Sigmoid colon (tissue), 6 donors: ENCODE measurements at regions not wholly inside any gene's neighbourhood (a gene's known extent, or its start where the extent isn't known, plus 50 kb on each side); places are given as distances from the start of the nearest gene placed in this dataset.

Experiments
- DNase-seq: peaks from one replicate; pipeline ENCODE4 v3.0.0-alpha.2; 2019
- H3K27ac ChIP-seq, 4 donors: fragments of 200-600 bp; sonication (generic); one replicate each; pipeline ENCODE4 v1.5.1; 2016 to 2019; ENCODE audit warnings: mild to moderate bottlenecking in 1 of 4
- H3K27me3 ChIP-seq, 3 donors: fragments of 200-600 bp; sonication (generic); one replicate each; pipeline ENCODE4 v1.5.1; 2019; ENCODE audit warnings: mild to moderate bottlenecking in 1 of 3
- H3K36me3 ChIP-seq, 4 donors: fragments of 200-600 bp; sonication (generic); one replicate each; pipeline ENCODE4 v1.5.1; 2016 to 2019
- H3K4me1 ChIP-seq, 4 donors: fragments of 200-600 bp; sonication (generic); one replicate each; pipeline ENCODE4 v1.5.1; 2017 to 2019
- H3K4me3 ChIP-seq, 4 donors: fragments of 200-600 bp; sonication (generic); one replicate each; pipeline ENCODE4 v1.5.1; 2017 to 2019; ENCODE audit warnings: mild to moderate bottlenecking in 2 of 4, moderate library complexity in 1 of 4
- H3K9me3 ChIP-seq, 4 donors: fragments of 200-600 bp in 3 of 4; sonication (generic) in 3 of 4; one replicate each; pipeline versions ENCODE4 v1.5.1 to v1.6.1; 2013 to 2019
- CTCF ChIP-seq, 4 experiments: fragments of 450-650 bp in 3 of 4; fragments of 200-600 bp in 1 of 4; IDR thresholded peaks; one replicate each; pipeline ENCODE4 v1.5.1; 2016 to 2019; ENCODE audit warnings: antibody characterized with exemption in 4 of 4, mild to moderate bottlenecking in 3 of 4, moderate library complexity in 2 of 4
- EP300 ChIP-seq, 4 donors: sonication (generic); formaldehyde crosslinking; IDR thresholded peaks; one replicate each; pipeline ENCODE4 v1.6.1; 2017; ENCODE audit warnings: antibody characterized with exemption in 4 of 4
- POLR2A ChIP-seq, 2 donors: fragments of 450-650 bp; IDR thresholded peaks; one replicate each; pipeline ENCODE4 v1.6.1; 2016; ENCODE audit warnings: antibody characterized with exemption in 2 of 2, mild to moderate bottlenecking in 2 of 2, moderate library complexity in 2 of 2
- POLR2AphosphoS5 ChIP-seq, 4 donors: sonication (generic); formaldehyde crosslinking; IDR thresholded peaks; one replicate each; pipeline ENCODE4 v1.6.1; 2017; ENCODE audit warnings: antibody characterized with exemption in 4 of 4
- WGBS, 2 donors: extraction: QIAGEN DNeasy Blood & Tissue Kit; methylation state at CpG; one replicate each; pipeline ENCODE4 v1.1.7; 2013; 5-methylcytosine and 5-hydroxymethylcytosine counted together
- intact Hi-C: fragments of 100-400 bp; cut with DNase I; formaldehyde crosslinking; loops from one replicate; pipeline ENCODE4 v1.15.1; 2023
- donor health status: healthy with polysubstance abuse.
- donor health status: healthy.

GRCh38 chr3:27585429-27585828 lies 101.2 kb upstream of the SLC4A7 start:
- intact Hi-C loops: no loop called here
- WGBS, 2 donors: 56 to 67% methylated on average over 3 of the region's 3 CpGs
- no peaks in the 10 kb centered on the region for H3K27me3 ChIP-seq

GRCh38 chr3:27584874-27585273 lies 100.7 kb upstream of the SLC4A7 start:
- 13 to 50% methylated on average over 2 of the region's 2 CpGs for WGBS, 2 donors
- Histone ChIP-seq H3K27me3 (no peaks in the 10 kb centered on the region), H3K27ac (no peak overlapping the region), H3K9me3 (no peaks in the 10 kb centered on the region), H3K4me3 (no peak overlapping the region), H3K4me1 (peaks cover 0 to 4% (median 3%) of the 10 kb centered on the region in 4 donors), H3K36me3 (no peaks in the 10 kb centered on the region)
- no peak for TF ChIP-seq POLR2A (IDR thresholded peaks at IDR 0.05)
- intact Hi-C loops: no loop called here
- DNase-seq: no peak

More at GRCh38 chr3:27585429-27585828, 101.2 kb upstream of the SLC4A7 start:
- Histone ChIP-seq H3K4me3 (no peak overlapping the region), H3K9me3 (no peaks in the 10 kb centered on the region), H3K4me1 (peaks cover 0 to 9% (median 8%) of the 10 kb centered on the region in 4 donors), H3K27ac (no peak overlapping the region), H3K36me3 (no peaks in the 10 kb centered on the region)
- TF ChIP-seq POLR2A (IDR thresholded peaks at IDR 0.05): no peak
- no peak for TF ChIP-seq CTCF (IDR thresholded peaks at IDR 0.05)
- TF ChIP-seq POLR2AphosphoS5 (IDR thresholded peaks at IDR 0.05): no peak
- no peak for TF ChIP-seq EP300 (IDR thresholded peaks at IDR 0.05)
- DNase-seq: no peak

DNA sequence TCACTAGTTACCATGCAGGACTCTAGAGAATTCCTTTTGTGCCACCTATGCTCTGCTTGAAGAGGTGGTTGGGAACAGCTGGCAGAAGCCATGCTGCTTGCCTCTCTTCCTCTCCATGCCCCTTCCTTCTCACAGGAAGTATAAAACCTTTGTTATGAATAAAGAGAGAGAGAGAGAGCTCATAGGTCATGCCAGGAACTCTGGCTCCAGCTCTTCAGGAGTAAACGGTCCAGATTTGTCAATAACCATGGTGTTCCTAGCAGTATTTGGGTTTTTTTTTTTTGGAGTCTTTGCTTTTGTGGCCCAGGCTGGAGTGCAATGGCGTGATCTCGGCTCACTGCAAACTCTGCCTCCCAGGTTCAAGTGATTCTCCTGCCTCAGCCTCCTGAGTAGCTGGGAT lies 97.7 kb upstream of the SLC4A7 start:
- TF ChIP-seq POLR2A (IDR thresholded peaks at IDR 0.05) (no peak), EP300 (IDR thresholded peaks at IDR 0.05) (no peak), CTCF (IDR thresholded peaks at IDR 0.05) (no peak), POLR2AphosphoS5 (IDR thresholded peaks at IDR 0.05) (no peak)
- Histone ChIP-seq H3K27me3 (no peaks in the 10 kb centered on the region), H3K9me3 (no peaks in the 10 kb centered on the region), H3K4me3 (no peak overlapping the region), H3K36me3 (no peaks in the 10 kb centered on the region), H3K27ac (no peak overlapping the region), H3K4me1 (peaks cover 0 to 9% (median 0%) of the 10 kb centered on the region in 4 donors)
- DNase-seq: no peak
- 71 to 85% methylated on average over 3 of the region's 3 CpGs for WGBS, 2 donors
- intact Hi-C loops: no loop called here

DNA sequence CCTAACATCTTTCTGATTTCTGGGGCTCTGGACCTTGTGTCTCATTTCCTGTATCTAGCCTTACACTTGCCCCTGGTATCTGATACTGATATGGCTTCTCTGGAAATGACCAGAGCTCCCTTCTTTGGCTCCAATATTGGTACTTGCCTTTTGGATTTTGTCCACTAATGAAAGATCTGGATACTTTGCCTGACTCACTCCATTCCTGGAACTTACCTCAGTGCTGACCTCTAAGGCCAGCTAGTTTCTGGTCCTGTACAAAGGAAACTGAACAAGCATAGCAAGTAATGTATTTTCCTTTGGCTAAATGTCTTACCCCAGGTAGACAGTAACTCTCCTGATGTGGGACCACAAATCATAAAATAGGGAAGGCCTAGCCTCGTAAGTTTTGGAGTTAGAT lies 93.8 kb upstream of the SLC4A7 start:
- no peak for TF ChIP-seq EP300 (IDR thresholded peaks at IDR 0.05)
- no peak for TF ChIP-seq CTCF (IDR thresholded peaks at IDR 0.05)
- TF ChIP-seq POLR2AphosphoS5 (IDR thresholded peaks at IDR 0.05): no peak
- no peak for TF ChIP-seq POLR2A (IDR thresholded peaks at IDR 0.05)
- intact Hi-C loops: no loop called here
- H3K27me3 ChIP-seq: no peaks in the 10 kb centered on the region
- DNase-seq: no peak
- 97 to 100% methylated on average over 1 of the region's 1 CpG for WGBS, 2 donors
- peaks cover 0 to 9% (median 5%) of the 10 kb centered on the region in 4 donors for H3K4me1 ChIP-seq
- H3K36me3 ChIP-seq: no peaks in the 10 kb centered on the region
- H3K27ac ChIP-seq: peak overlapping the region in 2 of 4 donors; percentile 22 to 40
- H3K9me3 ChIP-seq: no peaks in the 10 kb centered on the region
- no peak overlapping the region for H3K4me3 ChIP-seq

DNA sequence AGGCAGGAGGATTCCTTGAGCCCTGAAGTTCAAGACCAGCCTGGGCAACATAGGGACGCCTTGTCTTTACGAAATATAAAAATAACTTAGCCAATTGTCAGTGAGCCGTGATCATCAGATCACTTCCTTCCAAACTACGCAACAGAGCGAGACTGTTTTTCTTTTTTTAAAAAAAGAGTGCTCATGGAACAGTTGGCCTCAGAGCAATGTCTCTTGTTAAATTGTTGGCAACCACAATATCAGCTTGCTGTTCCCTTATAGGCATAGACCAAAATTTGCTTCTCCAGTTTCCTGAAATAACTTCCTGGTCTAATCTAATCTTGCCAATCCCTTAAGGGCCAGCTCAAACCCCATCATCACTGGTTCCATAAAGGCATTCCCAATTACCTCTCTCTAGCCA lies 93.3 kb upstream of the SLC4A7 start:
- TF ChIP-seq EP300 (IDR thresholded peaks at IDR 0.05) (no peak), CTCF (IDR thresholded peaks at IDR 0.05) (no peak), POLR2A (IDR thresholded peaks at IDR 0.05) (no peak), POLR2AphosphoS5 (IDR thresholded peaks at IDR 0.05) (no peak)
- WGBS, 2 donors: 93 to 98% methylated on average over 5 of the region's 5 CpGs
- H3K9me3 ChIP-seq: no peaks in the 10 kb centered on the region
- H3K4me1 ChIP-seq: peaks cover 0 to 9% (median 5%) of the 10 kb centered on the region in 4 donors
- H3K36me3 ChIP-seq: no peaks in the 10 kb centered on the region
- no peak for DNase-seq
- no peak overlapping the region for H3K4me3 ChIP-seq
- H3K27ac ChIP-seq: peak overlapping the region in 2 of 4 donors; percentile 22 to 40
- intact Hi-C loops: no loop called here
- no peaks in the 10 kb centered on the region for H3K27me3 ChIP-seq
